OCI-LY7 (cell line): ENCODE measurements at regions not wholly inside any gene's neighbourhood (a gene's known extent, or its start where the extent isn't known, plus 50 kb on each side); places are given as distances from the start of the nearest gene placed in this dataset.

Experiments
- BruUV-seq: library from RNA; stranded (reverse); fragments of 400-500 nt; replicated peaks from 2 replicates; lab custom pipeline; 2021; lab: Mats Ljungman, UMichigan
- CTCF ChIA-PET: fragments of 300-600 bp; sonication (Branson Sonifier 250); formaldehyde crosslinking; loops from one replicate; lab custom pipeline; 2022; ENCODE audit warnings: antibody characterized with exemption; ENCODE audit not compliant: unreplicated experiment; lab: Charles Lee
- POLR2A ChIA-PET: fragments of 300-600 bp; sonication (Branson Sonifier 250); formaldehyde crosslinking; loops from one replicate; lab custom pipeline; 2022; ENCODE audit warnings: antibody characterized with exemption; lab: Charles Lee
- DNase-seq: peaks from one replicate; pipeline ENCODE4 v3.0.0-alpha.2; 2015; ENCODE audit warnings: low spot score
- H2AFZ ChIP-seq: fragments of 200-600 bp; sonication (generic), shearing (Covaris generic); 2 replicates; pipeline ENCODE4 v1.6.1; 2014; ENCODE audit warnings: mild to moderate bottlenecking, antibody characterized with exemption, low read length, moderate library complexity
- H3K27ac ChIP-seq: fragments of 200-600 bp; sonication (generic); 2 replicates; pipeline ENCODE4 v1.5.1; 2014; ENCODE audit warnings: mixed run types, low read depth, mild to moderate bottlenecking, moderate library complexity, low read length, inconsistent platforms; ENCODE audit not compliant: poor library complexity, severe bottlenecking
- H3K36me3 ChIP-seq: fragments of 200-600 bp; sonication (generic); 2 replicates; pipeline ENCODE4 v1.6.1; 2014; ENCODE audit warnings: mild to moderate bottlenecking, antibody characterized with exemption, low read length, moderate library complexity, mixed read lengths; ENCODE audit not compliant: insufficient read depth
- H3K4me1 ChIP-seq: fragments of 200-600 bp; sonication (generic); 2 replicates; pipeline ENCODE4 v1.5.1; 2014; ENCODE audit warnings: mild to moderate bottlenecking, low read length; ENCODE audit not compliant: insufficient read depth, poor library complexity, severe bottlenecking
- H3K4me2 ChIP-seq: fragments of 200-600 bp; sonication (generic); 2 replicates; pipeline ENCODE4 v1.6.1; 2014; ENCODE audit warnings: mild to moderate bottlenecking, low read length
- H3K4me3 ChIP-seq: fragments of 200-600 bp; sonication (generic); 2 replicates; pipeline ENCODE4 v1.5.1; 2014; ENCODE audit warnings: mild to moderate bottlenecking, low read depth, low read length; ENCODE audit not compliant: poor library complexity, severe bottlenecking
- H3K79me2 ChIP-seq: fragments of 200-600 bp; sonication (generic); 2 replicates; pipeline ENCODE4 v1.6.1; 2016; ENCODE audit warnings: low read depth, mild to moderate bottlenecking, low read length, moderate library complexity, mixed read lengths; ENCODE audit not compliant: insufficient read depth
- H3K9me2 ChIP-seq: fragments of 200-600 bp; sonication (generic); 2 replicates; pipeline ENCODE4 v1.6.1; 2016; ENCODE audit warnings: mild to moderate bottlenecking, low read length, mixed read lengths; ENCODE audit not compliant: insufficient read depth
- H3K9me3 ChIP-seq: fragments of 200-600 bp; sonication (generic); 2 replicates; pipeline ENCODE4 v1.6.1; 2014; ENCODE audit warnings: mild to moderate bottlenecking, mixed run types, low read length, mixed read lengths
- H4K20me1 ChIP-seq: fragments of 200-600 bp; sonication (generic); 2 replicates; pipeline ENCODE4 v1.6.1; 2014; ENCODE audit warnings: mild to moderate bottlenecking, antibody characterized with exemption, low read length, moderate library complexity, mixed read lengths; ENCODE audit not compliant: insufficient read depth
- EZH2phosphoT487 ChIP-seq: fragments of 200-600 bp; sonication (generic); IDR thresholded peaks from 2 replicates; pipeline ENCODE4 v1.6.1; 2018; ENCODE audit warnings: low read depth, borderline replicate concordance, mild to moderate bottlenecking, mixed run types, antibody characterized with exemption, low read length, moderate library complexity, mixed read lengths
- intact Hi-C: fragments of 100-400 bp; cut with micrococcal nuclease; formaldehyde crosslinking; loops from one replicate; pipeline ENCODE4 v1.10.0; 2022; ENCODE audit not compliant: unreplicated experiment
- TF ChIP-seq, protein P1 (sequence below): fragments of 200-600 bp; sonication (generic); conservative IDR thresholded peaks from 2 replicates; pipeline ENCODE4 v1.5.1; 2014; ENCODE audit warnings: mild to moderate bottlenecking, antibody characterized with exemption, low read length, moderate library complexity, mixed read lengths

GRCh38 chr10:44513591-44513990 lies 128.7 kb upstream of the CXCL12 start:
- H3K9me2 ChIP-seq, result no peaks in the 10 kb centered on the region
- no peak overlapping the region for H2AFZ ChIP-seq
- no peaks in the 10 kb centered on the region for H3K36me3 ChIP-seq
- no TSS peak for BruUV-seq
- no peaks in the 10 kb centered on the region for H3K79me2 ChIP-seq
- no peaks in the 10 kb centered on the region for H3K4me1 ChIP-seq
- intact Hi-C loops, result no loop called here
- no peaks in the 10 kb centered on the region for H3K9me3 ChIP-seq
- TF ChIP-seq, protein P1, sequence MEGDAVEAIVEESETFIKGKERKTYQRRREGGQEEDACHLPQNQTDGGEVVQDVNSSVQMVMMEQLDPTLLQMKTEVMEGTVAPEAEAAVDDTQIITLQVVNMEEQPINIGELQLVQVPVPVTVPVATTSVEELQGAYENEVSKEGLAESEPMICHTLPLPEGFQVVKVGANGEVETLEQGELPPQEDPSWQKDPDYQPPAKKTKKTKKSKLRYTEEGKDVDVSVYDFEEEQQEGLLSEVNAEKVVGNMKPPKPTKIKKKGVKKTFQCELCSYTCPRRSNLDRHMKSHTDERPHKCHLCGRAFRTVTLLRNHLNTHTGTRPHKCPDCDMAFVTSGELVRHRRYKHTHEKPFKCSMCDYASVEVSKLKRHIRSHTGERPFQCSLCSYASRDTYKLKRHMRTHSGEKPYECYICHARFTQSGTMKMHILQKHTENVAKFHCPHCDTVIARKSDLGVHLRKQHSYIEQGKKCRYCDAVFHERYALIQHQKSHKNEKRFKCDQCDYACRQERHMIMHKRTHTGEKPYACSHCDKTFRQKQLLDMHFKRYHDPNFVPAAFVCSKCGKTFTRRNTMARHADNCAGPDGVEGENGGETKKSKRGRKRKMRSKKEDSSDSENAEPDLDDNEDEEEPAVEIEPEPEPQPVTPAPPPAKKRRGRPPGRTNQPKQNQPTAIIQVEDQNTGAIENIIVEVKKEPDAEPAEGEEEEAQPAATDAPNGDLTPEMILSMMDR, result no peak
- no peak for TF ChIP-seq EZH2phosphoT487
- DNase-seq, result no peak
- H3K27ac ChIP-seq, result no peak overlapping the region
- ChIA-PET POLR2A (no interaction called here), CTCF (no interaction called here)
- no peak overlapping the region for H3K4me2 ChIP-seq
- no peaks in the 10 kb centered on the region for H4K20me1 ChIP-seq
- no peak overlapping the region for H3K4me3 ChIP-seq

- ChIA-PET CTCF (no interaction called here), POLR2A (interaction anchor here (0.7 kb wide), 1 partner anchor 27 kb away, joined by 4 read pairs; no protein-coding TSS in a partner anchor)
Observed at GRCh38 chr10:44516891-44517290, 132.0 kb upstream of the CXCL12 start.

DNA sequence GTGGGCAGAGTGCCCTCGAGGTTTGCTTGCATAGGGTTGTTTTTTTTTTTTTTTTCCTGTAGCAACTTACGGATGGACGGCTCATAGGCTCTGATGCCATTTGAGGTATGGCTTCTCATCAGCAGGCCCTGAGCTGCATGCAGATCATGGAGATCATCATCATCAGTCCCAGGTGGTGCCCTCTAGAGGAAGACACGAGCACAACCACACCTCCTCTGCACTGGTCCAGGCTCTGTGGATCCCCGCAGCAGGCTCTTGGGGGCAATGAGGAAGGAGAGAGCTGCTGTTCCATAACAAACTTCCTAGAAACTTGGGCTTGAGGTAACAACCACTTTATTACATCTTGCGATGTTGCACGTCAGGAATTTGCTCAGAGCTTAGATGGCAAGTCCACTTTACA lies 132.7 kb upstream of the CXCL12 start:
- H3K4me1 ChIP-seq, result no peaks in the 10 kb centered on the region
- no peaks in the 10 kb centered on the region for H4K20me1 ChIP-seq
- no peaks in the 10 kb centered on the region for H3K79me2 ChIP-seq
- H3K4me2 ChIP-seq, result no peak overlapping the region
- no peaks in the 10 kb centered on the region for H3K9me3 ChIP-seq
- no TSS peak for BruUV-seq
- no peaks in the 10 kb centered on the region for H3K9me2 ChIP-seq
- no peak overlapping the region for H3K4me3 ChIP-seq
- no peaks in the 10 kb centered on the region for H3K36me3 ChIP-seq
- peak; percentile 9 for DNase-seq
- CTCF ChIA-PET, result interaction anchor here (0.6 kb wide), 1 partner anchor 60 kb away, joined by 3 read pairs; no protein-coding TSS in a partner anchor
- POLR2A ChIA-PET, result interaction anchor here (0.7 kb wide), 2 partner anchors 26 to 893 kb away, joined by 4 to 5 read pairs; no protein-coding TSS in a partner anchor
- no peak overlapping the region for H3K27ac ChIP-seq
- intact Hi-C loops, result no loop called here
- TF ChIP-seq, protein P1, result peak; percentile 72
- no peak for TF ChIP-seq EZH2phosphoT487
- no peak overlapping the region for H2AFZ ChIP-seq

More at GRCh38 chr10:44516891-44517290, 132.0 kb upstream of the CXCL12 start:
- TF ChIP-seq EZH2phosphoT487, result no peak
- TF ChIP-seq, protein P1, result no peak
- Histone ChIP-seq H3K4me3 (no peak overlapping the region), H3K27ac (no peak overlapping the region), H3K4me1 (no peaks in the 10 kb centered on the region), H3K36me3 (no peaks in the 10 kb centered on the region), H3K9me3 (no peaks in the 10 kb centered on the region), H3K79me2 (no peaks in the 10 kb centered on the region), H3K9me2 (no peaks in the 10 kb centered on the region), H4K20me1 (no peaks in the 10 kb centered on the region), H2AFZ (no peak overlapping the region), H3K4me2 (no peak overlapping the region)
- intact Hi-C loops, result no loop called here
- no peak for DNase-seq
- no TSS peak for BruUV-seq
